GM18868 (cell line): ENCODE measurements at regions not wholly inside any gene's neighbourhood (a gene's known extent, or its start where the extent isn't known, plus 50 kb on each side); places are given as distances from the start of the nearest gene placed in this dataset.
"Not testable (repeated sequence)": the region's sequence is repeated elsewhere in the genome, so short reads cannot be mapped to it uniquely, and the experiment has no call there.

ENCODE experiments used
- ATAC-seq: cut with Tn5 transposase; IDR thresholded peaks from one replicate; pipeline ENCODE4 v1.9.1; 2021; ENCODE audit warnings: mild to moderate bottlenecking, moderate library complexity; ENCODE audit not compliant: unreplicated experiment

DNA sequence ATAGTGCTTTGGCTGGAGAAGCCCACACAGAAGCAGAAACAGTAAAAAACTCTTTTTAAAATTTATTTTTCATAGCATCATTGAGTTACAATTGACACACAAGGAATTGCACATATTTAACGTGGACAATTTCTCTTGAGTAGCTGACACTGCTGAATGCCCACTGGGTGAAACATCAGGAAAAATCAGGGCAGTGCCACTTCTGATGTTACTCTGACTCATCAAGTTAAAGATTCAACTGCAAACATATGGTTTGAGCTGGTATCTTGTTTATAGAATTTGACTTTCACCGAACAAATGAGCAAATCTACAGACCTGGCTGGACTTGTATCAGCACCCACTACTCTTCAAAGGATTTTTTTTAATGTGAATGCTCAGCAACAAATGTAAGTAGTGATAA is 66.3 kb upstream of the CTSV start:
- not testable (repeated sequence) for ATAC-seq

DNA sequence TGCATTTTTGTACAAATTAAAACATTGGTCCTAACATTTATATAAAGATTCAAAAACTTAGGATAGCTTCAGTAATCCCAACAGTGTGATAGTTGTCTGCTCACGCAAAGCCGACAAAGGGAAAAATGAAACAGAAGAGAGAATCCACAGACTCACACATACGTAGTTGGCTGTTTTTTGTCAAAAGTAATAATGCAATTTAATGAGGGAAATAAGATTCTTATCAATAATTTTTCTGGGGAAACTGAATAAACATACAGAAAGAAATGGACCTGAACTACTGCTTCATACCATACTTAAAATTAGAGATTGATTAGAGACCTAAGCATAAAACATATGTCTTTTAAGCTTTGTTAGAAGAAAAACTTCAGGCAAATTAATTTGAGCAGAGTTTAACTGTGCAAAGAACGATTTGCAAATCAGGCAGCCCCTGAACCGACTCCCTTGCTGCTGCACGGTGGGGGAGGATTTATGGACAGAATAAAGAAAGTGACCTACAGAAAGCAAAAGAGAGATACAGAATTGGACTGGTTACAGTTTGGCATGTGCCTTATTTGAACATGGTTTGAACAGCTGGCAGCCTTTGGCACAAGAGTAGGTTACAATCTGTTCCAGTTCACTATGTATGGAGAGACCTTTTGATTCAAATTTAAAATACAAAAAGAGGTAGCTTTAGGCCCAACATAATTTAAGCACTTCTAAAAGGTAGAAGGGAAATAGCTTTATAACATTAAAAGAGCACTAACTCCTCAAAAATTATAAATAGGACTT is 64.9 kb upstream of the CTSV start:
- not testable (repeated sequence) for ATAC-seq

DNA sequence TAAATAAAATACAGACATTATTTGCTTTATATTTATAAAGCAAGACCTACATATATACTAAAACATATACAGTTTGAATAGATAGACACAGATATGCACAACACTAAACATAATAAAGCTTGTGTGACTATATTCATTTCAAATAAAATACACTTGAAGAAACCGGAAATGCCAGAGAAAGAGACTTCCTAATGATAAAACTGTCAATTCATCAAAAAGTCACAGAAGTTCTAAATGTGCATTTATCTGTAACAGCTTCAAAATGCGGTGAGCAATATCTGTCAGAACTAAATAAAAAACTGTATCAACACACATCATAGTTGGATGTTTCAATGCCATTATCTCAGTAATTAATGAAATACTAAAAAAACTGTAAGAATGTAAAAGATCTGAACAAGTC is 60.6 kb upstream of the CTSV start:
- ATAC-seq, result not testable (repeated sequence)

DNA sequence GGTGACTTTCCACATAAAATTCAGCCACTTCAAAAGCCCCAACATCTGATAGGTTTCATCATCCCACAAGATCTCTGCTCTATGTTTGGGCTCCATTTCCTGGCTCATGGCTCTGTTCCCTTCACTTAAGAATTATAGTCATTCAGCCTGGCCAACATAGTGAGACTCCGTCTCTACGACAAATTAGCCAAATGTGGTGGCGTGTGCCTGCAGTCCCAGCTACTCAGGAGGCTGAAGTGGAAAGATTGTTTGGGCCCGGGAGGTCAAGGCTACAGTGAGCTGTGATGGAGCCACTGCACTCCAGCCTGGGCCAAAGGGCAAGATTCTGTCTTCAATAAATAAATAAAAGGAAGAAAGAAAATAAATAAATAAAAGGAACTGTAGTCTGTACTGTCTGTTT is 57.9 kb upstream of the CTSV start:
- no peak for ATAC-seq

DNA sequence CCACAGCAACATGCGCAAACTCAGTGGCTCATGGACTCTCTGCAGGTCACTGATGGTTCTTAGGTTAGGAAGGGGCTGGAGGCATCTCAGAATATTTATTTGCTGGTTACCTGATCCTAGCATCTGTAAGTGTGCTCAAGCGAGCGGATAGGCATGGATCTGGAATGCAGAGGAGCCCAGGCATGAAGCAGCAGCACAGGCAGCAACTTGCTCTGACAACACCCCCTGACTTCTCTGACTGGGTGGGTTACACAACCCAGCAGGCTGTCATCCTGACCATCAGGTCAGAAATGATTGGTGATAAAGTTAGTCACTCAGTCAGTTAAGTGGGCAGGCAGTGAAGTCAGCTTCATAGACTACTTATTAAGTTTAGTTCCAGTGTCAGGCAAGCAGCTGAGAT is 50.4 kb upstream of the CTSV start:
- not testable (repeated sequence) for ATAC-seq
